ENCODE measurements at regions not wholly inside any gene's neighbourhood (a gene's known extent, or its start where the extent isn't known, plus 50 kb on each side); places are given as distances from the start of the nearest gene placed in this dataset.

DNA sequence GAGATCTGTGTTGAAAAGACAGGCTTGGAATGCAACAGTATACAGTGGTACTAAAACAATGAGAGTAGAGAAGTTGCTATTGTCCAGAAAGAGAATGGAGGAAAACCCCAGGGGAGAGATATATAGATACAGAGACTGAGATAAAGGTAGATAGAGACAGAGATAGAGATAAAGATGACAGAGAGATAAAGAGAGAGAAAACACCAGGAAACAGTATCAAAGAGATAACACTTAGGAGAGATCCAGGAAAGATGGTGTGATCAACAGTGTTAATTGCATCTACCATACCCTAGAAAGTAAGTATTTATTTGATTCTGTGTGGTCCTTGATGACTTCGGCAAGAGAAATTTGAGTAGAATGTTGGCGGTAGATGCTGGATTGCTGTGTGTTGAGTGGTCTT is 461.8 kb upstream of the RIOK2 start:
- TF ChIP-seq, protein P1, sequence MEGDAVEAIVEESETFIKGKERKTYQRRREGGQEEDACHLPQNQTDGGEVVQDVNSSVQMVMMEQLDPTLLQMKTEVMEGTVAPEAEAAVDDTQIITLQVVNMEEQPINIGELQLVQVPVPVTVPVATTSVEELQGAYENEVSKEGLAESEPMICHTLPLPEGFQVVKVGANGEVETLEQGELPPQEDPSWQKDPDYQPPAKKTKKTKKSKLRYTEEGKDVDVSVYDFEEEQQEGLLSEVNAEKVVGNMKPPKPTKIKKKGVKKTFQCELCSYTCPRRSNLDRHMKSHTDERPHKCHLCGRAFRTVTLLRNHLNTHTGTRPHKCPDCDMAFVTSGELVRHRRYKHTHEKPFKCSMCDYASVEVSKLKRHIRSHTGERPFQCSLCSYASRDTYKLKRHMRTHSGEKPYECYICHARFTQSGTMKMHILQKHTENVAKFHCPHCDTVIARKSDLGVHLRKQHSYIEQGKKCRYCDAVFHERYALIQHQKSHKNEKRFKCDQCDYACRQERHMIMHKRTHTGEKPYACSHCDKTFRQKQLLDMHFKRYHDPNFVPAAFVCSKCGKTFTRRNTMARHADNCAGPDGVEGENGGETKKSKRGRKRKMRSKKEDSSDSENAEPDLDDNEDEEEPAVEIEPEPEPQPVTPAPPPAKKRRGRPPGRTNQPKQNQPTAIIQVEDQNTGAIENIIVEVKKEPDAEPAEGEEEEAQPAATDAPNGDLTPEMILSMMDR (conservative IDR thresholded peaks at IDR 0.05; ENCODE audit: low read depth, low read length): no peak
- TF ChIP-seq RAD21 (IDR thresholded peaks at IDR 0.05; ENCODE audit: low read length) (no peak), BHLHE40 (IDR thresholded peaks at IDR 0.05; ENCODE audit: low read depth, low read length) (no peak), CHD1 (IDR thresholded peaks at IDR 0.05; ENCODE audit: low read depth, low read length) (no peak), RFX5 (IDR thresholded peaks at IDR 0.05; ENCODE audit: low read depth, low read length) (no peak), POLR2A (IDR thresholded peaks at IDR 0.05; ENCODE audit: low read depth, low read length) (no peak), MAZ (IDR thresholded peaks at IDR 0.05; ENCODE audit: borderline replicate concordance, low read depth, low read length) (no peak), MAFK (IDR thresholded peaks at IDR 0.05; ENCODE audit: low read depth, low read length) (no peak), RCOR1 (IDR thresholded peaks at IDR 0.05; ENCODE audit: insufficient replicate concordance, low read length) (no peak)
- TF ChIP-seq, protein P2, sequence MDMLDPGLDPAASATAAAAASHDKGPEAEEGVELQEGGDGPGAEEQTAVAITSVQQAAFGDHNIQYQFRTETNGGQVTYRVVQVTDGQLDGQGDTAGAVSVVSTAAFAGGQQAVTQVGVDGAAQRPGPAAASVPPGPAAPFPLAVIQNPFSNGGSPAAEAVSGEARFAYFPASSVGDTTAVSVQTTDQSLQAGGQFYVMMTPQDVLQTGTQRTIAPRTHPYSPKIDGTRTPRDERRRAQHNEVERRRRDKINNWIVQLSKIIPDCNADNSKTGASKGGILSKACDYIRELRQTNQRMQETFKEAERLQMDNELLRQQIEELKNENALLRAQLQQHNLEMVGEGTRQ (IDR thresholded peaks at IDR 0.05; ENCODE audit: low read depth, low read length): no peak
